Adipocyte (in vitro differentiated cells): ENCODE measurements at regions not wholly inside any gene's neighbourhood (a gene's known extent, or its start where the extent isn't known, plus 50 kb on each side); places are given as distances from the start of the nearest gene placed in this dataset.

Experiments used
- DNase-seq: peaks from one replicate; pipeline ENCODE4 v3.0.0-alpha.2; 2015; ENCODE audit warnings: low read depth
- H3K27me3 ChIP-seq: replicated peaks from 2 replicates; pipeline ENCODE4 v1.7.0; 2013; ENCODE audit warnings: mild to moderate bottlenecking, low read length, moderate library complexity; ENCODE audit not compliant: control insufficient read depth, insufficient read depth
- H3K36me3 ChIP-seq: 2 replicates; pipeline ENCODE4 v1.7.0; 2013; ENCODE audit warnings: low read length, mild to moderate bottlenecking, moderate library complexity; ENCODE audit not compliant: control insufficient read depth, insufficient read depth, severe bottlenecking
- H3K4me1 ChIP-seq: 2 replicates; pipeline ENCODE4 v1.7.0; 2013; ENCODE audit warnings: mild to moderate bottlenecking, low read length, moderate library complexity; ENCODE audit not compliant: control insufficient read depth, insufficient read depth
- H3K4me3 ChIP-seq: 2 replicates; pipeline ENCODE4 v1.7.0; 2013; ENCODE audit warnings: mild to moderate bottlenecking, low read length, moderate library complexity
- H3K9ac ChIP-seq: 2 replicates; pipeline ENCODE4 v1.7.0; 2013; ENCODE audit warnings: mild to moderate bottlenecking, low read length, moderate library complexity
- H3K9me3 ChIP-seq: 2 replicates; pipeline ENCODE4 v1.7.0; 2013; ENCODE audit warnings: mild to moderate bottlenecking, low read length, moderate library complexity; ENCODE audit not compliant: control insufficient read depth

- no peak overlapping the region for H3K9ac ChIP-seq
- no peak overlapping the region for H3K4me3 ChIP-seq
- no peak for DNase-seq
- H3K4me1 ChIP-seq, result no peaks in the 10 kb centered on the region
- no peaks in the 10 kb centered on the region for H3K27me3 ChIP-seq
- H3K9me3 ChIP-seq, result peaks cover 9% of the 10 kb centered on the region
- H3K36me3 ChIP-seq, result no peaks in the 10 kb centered on the region
Measured at GRCh38 chr6:92887871-92888270, 531.5 kb downstream of the EPHA7 start.

GRCh38 chr6:92879526-92879925, 539.8 kb downstream of the EPHA7 start:
- no peak for DNase-seq
- H3K4me3 ChIP-seq, result no peak overlapping the region
- H3K27me3 ChIP-seq, result no peaks in the 10 kb centered on the region
- H3K9me3 ChIP-seq, result peaks cover 4% of the 10 kb centered on the region
- no peaks in the 10 kb centered on the region for H3K36me3 ChIP-seq
- H3K9ac ChIP-seq, result no peak overlapping the region
- H3K4me1 ChIP-seq, result no peaks in the 10 kb centered on the region

- DNase-seq, result no peak
- Histone ChIP-seq H3K9me3 (no peaks in the 10 kb centered on the region), H3K36me3 (no peaks in the 10 kb centered on the region), H3K27me3 (no peaks in the 10 kb centered on the region), H3K9ac (no peak overlapping the region), H3K4me1 (no peaks in the 10 kb centered on the region), H3K4me3 (no peak overlapping the region)
Measured at GRCh38 chr6:92864966-92865555, 554.3 kb downstream of the EPHA7 start.

GRCh38 chr6:92849636-92850035, 569.7 kb downstream of the EPHA7 start:
- Histone ChIP-seq H3K27me3 (no peaks in the 10 kb centered on the region), H3K4me1 (no peaks in the 10 kb centered on the region), H3K4me3 (no peak overlapping the region), H3K9ac (no peak overlapping the region), H3K9me3 (no peaks in the 10 kb centered on the region), H3K36me3 (no peaks in the 10 kb centered on the region)
- no peak for DNase-seq

- no peak for DNase-seq
- no peak overlapping the region for H3K4me3 ChIP-seq
- no peaks in the 10 kb centered on the region for H3K4me1 ChIP-seq
- H3K36me3 ChIP-seq, result no peaks in the 10 kb centered on the region
- no peaks in the 10 kb centered on the region for H3K27me3 ChIP-seq
- H3K9me3 ChIP-seq, result no peaks in the 10 kb centered on the region
- no peak overlapping the region for H3K9ac ChIP-seq
Measured at GRCh38 chr6:92848901-92849300, 570.5 kb downstream of the EPHA7 start.

- H3K9me3 ChIP-seq, result no peaks in the 10 kb centered on the region
- H3K27me3 ChIP-seq, result no peaks in the 10 kb centered on the region
- no peak overlapping the region for H3K9ac ChIP-seq
- no peaks in the 10 kb centered on the region for H3K4me1 ChIP-seq
- H3K4me3 ChIP-seq, result no peak overlapping the region
- no peak for DNase-seq
- H3K36me3 ChIP-seq, result no peaks in the 10 kb centered on the region
Measured at GRCh38 chr6:92848459-92848858, 570.9 kb downstream of the EPHA7 start.

- Histone ChIP-seq H3K4me3 (no peak overlapping the region), H3K4me1 (no peaks in the 10 kb centered on the region), H3K9me3 (no peaks in the 10 kb centered on the region), H3K9ac (no peak overlapping the region), H3K36me3 (no peaks in the 10 kb centered on the region), H3K27me3 (no peaks in the 10 kb centered on the region)
- DNase-seq, result no peak
Measured at GRCh38 chr6:92847988-92848387, 571.4 kb downstream of the EPHA7 start.

- Histone ChIP-seq H3K4me3 (no peak overlapping the region), H3K9me3 (no peaks in the 10 kb centered on the region), H3K36me3 (no peaks in the 10 kb centered on the region), H3K9ac (no peak overlapping the region), H3K27me3 (no peaks in the 10 kb centered on the region), H3K4me1 (no peaks in the 10 kb centered on the region)
- no peak for DNase-seq
Measured at GRCh38 chr6:92840246-92840930, 579.0 kb downstream of the EPHA7 start.

- H3K4me3 ChIP-seq, result no peak overlapping the region
- no peak overlapping the region for H3K9ac ChIP-seq
- H3K4me1 ChIP-seq, result no peaks in the 10 kb centered on the region
- no peaks in the 10 kb centered on the region for H3K9me3 ChIP-seq
- no peaks in the 10 kb centered on the region for H3K27me3 ChIP-seq
- no peaks in the 10 kb centered on the region for H3K36me3 ChIP-seq
- DNase-seq, result no peak
Measured at GRCh38 chr6:92828788-92829187, 590.6 kb downstream of the EPHA7 start.

- Histone ChIP-seq H3K27me3 (no peaks in the 10 kb centered on the region), H3K9ac (no peak overlapping the region), H3K4me1 (no peaks in the 10 kb centered on the region), H3K4me3 (no peak overlapping the region), H3K36me3 (no peaks in the 10 kb centered on the region), H3K9me3 (no peaks in the 10 kb centered on the region)
- no peak for DNase-seq
Measured at GRCh38 chr6:92827104-92827503, 592.3 kb downstream of the EPHA7 start.

- H3K4me3 ChIP-seq, result no peak overlapping the region
- H3K9ac ChIP-seq, result no peak overlapping the region
- no peaks in the 10 kb centered on the region for H3K9me3 ChIP-seq
- H3K36me3 ChIP-seq, result no peaks in the 10 kb centered on the region
- no peaks in the 10 kb centered on the region for H3K4me1 ChIP-seq
- H3K27me3 ChIP-seq, result no peaks in the 10 kb centered on the region
- DNase-seq, result no peak
Measured at GRCh38 chr6:92826633-92827032, 592.7 kb downstream of the EPHA7 start.

- no peak for DNase-seq
- no peaks in the 10 kb centered on the region for H3K27me3 ChIP-seq
- no peaks in the 10 kb centered on the region for H3K4me1 ChIP-seq
Measured at GRCh38 chr6:92822222-92822621, 597.1 kb downstream of the EPHA7 start.

More at GRCh38 chr6:92822222-92822621, 597.1 kb downstream of the EPHA7 start:
- no peaks in the 10 kb centered on the region for H3K9me3 ChIP-seq
- no peak overlapping the region for H3K4me3 ChIP-seq
- H3K9ac ChIP-seq, result no peak overlapping the region
- H3K36me3 ChIP-seq, result no peaks in the 10 kb centered on the region
